ENCODE measurements at regions not wholly inside any gene's neighbourhood (a gene's known extent, or its start where the extent isn't known, plus 50 kb on each side); places are given as distances from the start of the nearest gene placed in this dataset.

- no peak for DNase-seq
These were observed 139.5 kb downstream of the KIF18A start for GRCh38 chr11:27968461-27968860.

- DNase-seq, result no peak
These were observed 142.4 kb downstream of the KIF18A start for GRCh38 chr11:27965559-27965958.

- no peak for DNase-seq
These were observed 144.6 kb downstream of the KIF18A start for GRCh38 chr11:27963370-27963769.

DNA sequence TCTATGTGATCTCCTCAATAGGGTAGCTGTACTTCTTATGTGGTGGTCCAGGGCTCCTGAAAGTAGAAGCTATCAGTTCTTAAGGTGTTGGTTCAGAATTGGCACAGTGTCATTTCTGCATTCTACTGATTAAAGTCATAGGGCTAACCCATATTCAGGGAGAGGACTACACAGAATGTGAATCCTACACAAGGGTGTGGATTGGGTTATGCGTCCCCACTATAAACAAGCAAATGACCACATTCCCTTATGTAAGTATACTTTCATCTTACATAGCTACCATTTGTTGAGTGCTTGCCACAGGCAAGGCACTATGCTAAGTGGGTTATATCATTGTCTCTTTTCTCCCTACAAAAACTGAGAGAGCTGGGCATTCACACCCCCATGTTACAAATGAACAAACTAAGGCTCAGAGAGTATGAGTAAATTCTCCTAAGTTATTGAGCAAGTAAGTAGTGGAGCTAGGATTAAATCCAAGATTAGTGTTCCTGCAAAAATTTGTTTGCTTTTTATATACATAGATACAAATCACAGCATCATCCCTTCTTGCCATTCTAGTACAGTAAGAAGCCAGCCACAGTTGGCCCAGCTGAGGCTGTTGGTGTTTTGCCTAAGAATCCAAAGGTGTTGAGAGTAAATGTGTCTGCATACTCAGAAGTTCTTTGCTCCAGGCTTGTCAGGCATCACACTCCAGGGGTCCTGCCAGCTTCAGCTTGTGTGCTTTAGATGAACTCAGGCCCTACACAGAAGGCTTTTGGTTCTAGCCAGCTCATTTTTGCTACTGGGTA is 157.8 kb downstream of the KIF18A start:
- no peak for DNase-seq

DNA sequence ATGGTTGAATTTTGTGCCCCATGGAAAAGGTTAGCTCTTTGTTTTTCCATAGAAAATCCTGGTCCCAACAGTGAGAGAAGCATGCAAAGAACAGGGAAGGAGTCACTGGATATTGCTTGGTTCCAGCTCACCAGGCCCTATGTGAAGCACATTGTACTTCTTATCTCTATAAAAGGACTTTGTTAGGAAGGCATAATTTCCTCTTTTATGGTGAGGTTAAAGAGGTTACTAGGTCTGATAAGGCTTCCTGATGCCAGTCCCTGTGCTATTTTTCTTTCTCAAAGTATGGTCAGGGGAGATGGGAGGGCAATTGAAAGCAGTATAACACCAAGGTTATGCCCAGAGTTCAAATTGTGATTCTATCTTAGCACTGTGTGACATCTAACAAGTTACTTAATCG is 162.6 kb downstream of the KIF18A start:
- no peak for DNase-seq

- no peak for DNase-seq
These were observed 169.9 kb downstream of the KIF18A start for GRCh38 chr11:27938011-27938410.

GRCh38 chr11:27934830-27935145 is 173.2 kb downstream of the KIF18A start:
- DNase-seq, result no peak

GRCh38 chr11:27933992-27934829 is 173.7 kb downstream of the KIF18A start:
- no peak for DNase-seq

DNA sequence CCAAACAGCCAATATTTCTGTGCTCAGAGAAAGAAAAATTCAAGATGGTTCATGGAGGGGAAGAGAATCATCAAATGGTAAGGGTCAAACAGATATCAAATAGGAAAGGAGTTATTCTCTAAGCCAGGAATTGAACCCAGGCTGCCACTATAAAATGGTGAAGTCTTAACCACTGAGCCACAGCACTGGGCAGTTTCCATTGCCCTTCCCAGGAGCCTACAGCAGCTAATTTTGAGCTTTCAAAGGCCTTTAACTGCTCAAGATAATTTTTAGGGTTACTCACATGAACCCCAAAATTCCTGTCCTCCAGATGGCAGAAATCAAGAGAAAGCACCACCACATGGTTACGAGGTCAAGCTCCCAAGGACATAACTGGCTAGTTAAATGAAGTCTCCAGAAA is 176.2 kb downstream of the KIF18A start:
- DNase-seq, result no peak

GRCh38 chr11:27930946-27931345 is 177.0 kb downstream of the KIF18A start:
- DNase-seq, result no peak

GRCh38 chr11:27928809-27929208 is 179.1 kb downstream of the KIF18A start:
- DNase-seq, result no peak

- DNase-seq, result no peak
These were observed 180.9 kb downstream of the KIF18A start for GRCh38 chr11:27926981-27927481.

- DNase-seq, result no peak
These were observed 181.5 kb downstream of the KIF18A start for GRCh38 chr11:27926486-27926885.

GRCh38 chr11:27921472-27921871 is 186.5 kb downstream of the KIF18A start:
- DNase-seq, result no peak

GRCh38 chr11:27916541-27917100 is 191.3 kb downstream of the KIF18A start:
- no peak for DNase-seq

GRCh38 chr11:27914080-27914479 is 193.9 kb downstream of the KIF18A start:
- no peak for DNase-seq

- DNase-seq, result no peak
These were observed 194.3 kb downstream of the KIF18A start for GRCh38 chr11:27913650-27914049.

DNA sequence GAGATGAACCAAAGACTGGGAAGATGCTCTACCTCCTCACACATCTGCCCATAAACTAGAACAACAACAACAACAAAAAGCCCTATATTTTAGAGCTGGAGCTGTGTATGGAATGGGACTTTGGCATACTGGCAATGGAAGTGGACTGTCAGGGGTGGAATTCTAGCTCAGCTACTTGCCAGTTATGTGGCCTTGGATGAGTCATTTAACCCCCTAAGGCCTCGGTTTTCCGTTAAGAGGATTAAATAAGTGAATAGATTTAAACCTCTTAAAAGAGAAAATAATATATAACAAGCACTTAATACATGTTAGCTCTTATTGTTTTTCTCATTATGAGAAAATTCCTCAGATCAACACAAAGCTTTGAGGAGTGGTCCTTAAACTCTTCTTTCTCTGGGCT is 195.0 kb downstream of the KIF18A start:
- DNase-seq, result no peak

- DNase-seq, result no peak
These were observed 197.6 kb downstream of the KIF18A start for GRCh38 chr11:27910186-27910931.

GRCh38 chr11:27909386-27909785 is 198.6 kb downstream of the KIF18A start:
- no peak for DNase-seq

DNA sequence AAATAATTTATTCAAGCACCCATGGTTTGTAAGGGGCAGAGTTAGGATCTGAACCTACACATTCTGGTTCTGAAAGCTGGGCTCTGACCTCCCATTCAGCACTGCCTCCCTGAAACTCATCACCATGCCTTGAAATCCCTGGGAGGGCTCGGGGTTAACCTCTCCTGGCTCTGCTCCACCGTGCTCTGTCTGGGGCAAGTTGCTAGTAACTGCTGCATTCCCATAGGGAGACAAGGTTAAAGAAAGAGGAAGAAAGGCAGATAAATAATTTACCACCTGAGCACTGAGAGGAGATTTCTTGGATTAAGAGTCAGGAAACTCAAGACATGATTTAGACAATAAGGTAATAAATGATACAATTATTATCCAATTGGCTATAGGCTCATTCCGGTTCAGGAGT is 199.3 kb downstream of the KIF18A start:
- no peak for DNase-seq

DNA sequence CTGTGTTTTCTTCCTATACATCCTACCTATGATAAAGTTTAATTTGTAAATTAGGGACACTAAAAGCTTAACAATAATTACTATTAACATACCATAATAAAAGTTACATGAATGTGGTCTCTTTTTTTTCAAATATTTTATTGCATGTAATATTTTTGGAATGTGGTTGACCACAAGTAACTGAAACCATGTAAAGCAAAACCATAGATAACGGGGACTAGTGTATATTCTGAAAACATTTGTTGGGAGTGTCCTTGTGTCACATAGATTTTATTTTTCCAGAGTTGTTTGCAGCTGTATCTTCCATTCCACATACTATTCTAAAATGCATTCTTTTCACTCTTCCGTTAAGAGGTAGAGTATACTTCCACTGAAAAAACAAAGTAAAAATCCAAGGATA is 200.4 kb downstream of the KIF18A start:
- no peak for DNase-seq

Data from left kidney (tissue), 1 donor.